OCI-LY7 (cell line): ENCODE measurements at regions not wholly inside any gene's neighbourhood (a gene's known extent, or its start where the extent isn't known, plus 50 kb on each side); places are given as distances from the start of the nearest gene placed in this dataset.

Experiments used
- BruUV-seq: library from RNA; stranded (reverse); fragments of 400-500 nt; replicated peaks from 2 replicates; lab custom pipeline; 2021; lab: Mats Ljungman, UMichigan
- CTCF ChIA-PET: fragments of 300-600 bp; sonication (Branson Sonifier 250); formaldehyde crosslinking; loops from one replicate; lab custom pipeline; 2022; ENCODE audit warnings: antibody characterized with exemption; ENCODE audit not compliant: unreplicated experiment; lab: Charles Lee
- POLR2A ChIA-PET: fragments of 300-600 bp; sonication (Branson Sonifier 250); formaldehyde crosslinking; loops from one replicate; lab custom pipeline; 2022; ENCODE audit warnings: antibody characterized with exemption; lab: Charles Lee
- DNase-seq: peaks from one replicate; pipeline ENCODE4 v3.0.0-alpha.2; 2015; ENCODE audit warnings: low spot score
- H2AFZ ChIP-seq: fragments of 200-600 bp; sonication (generic), shearing (Covaris generic); 2 replicates; pipeline ENCODE4 v1.6.1; 2014; ENCODE audit warnings: mild to moderate bottlenecking, antibody characterized with exemption, low read length, moderate library complexity
- H3K27ac ChIP-seq: fragments of 200-600 bp; sonication (generic); 2 replicates; pipeline ENCODE4 v1.5.1; 2014; ENCODE audit warnings: mixed run types, low read depth, mild to moderate bottlenecking, moderate library complexity, low read length, inconsistent platforms; ENCODE audit not compliant: poor library complexity, severe bottlenecking
- H3K36me3 ChIP-seq: fragments of 200-600 bp; sonication (generic); 2 replicates; pipeline ENCODE4 v1.6.1; 2014; ENCODE audit warnings: mild to moderate bottlenecking, antibody characterized with exemption, low read length, moderate library complexity, mixed read lengths; ENCODE audit not compliant: insufficient read depth
- H3K4me1 ChIP-seq: fragments of 200-600 bp; sonication (generic); 2 replicates; pipeline ENCODE4 v1.5.1; 2014; ENCODE audit warnings: mild to moderate bottlenecking, low read length; ENCODE audit not compliant: insufficient read depth, poor library complexity, severe bottlenecking
- H3K4me2 ChIP-seq: fragments of 200-600 bp; sonication (generic); 2 replicates; pipeline ENCODE4 v1.6.1; 2014; ENCODE audit warnings: mild to moderate bottlenecking, low read length
- H3K4me3 ChIP-seq: fragments of 200-600 bp; sonication (generic); 2 replicates; pipeline ENCODE4 v1.5.1; 2014; ENCODE audit warnings: mild to moderate bottlenecking, low read depth, low read length; ENCODE audit not compliant: poor library complexity, severe bottlenecking
- H3K79me2 ChIP-seq: fragments of 200-600 bp; sonication (generic); 2 replicates; pipeline ENCODE4 v1.6.1; 2016; ENCODE audit warnings: low read depth, mild to moderate bottlenecking, low read length, moderate library complexity, mixed read lengths; ENCODE audit not compliant: insufficient read depth
- H3K9me2 ChIP-seq: fragments of 200-600 bp; sonication (generic); 2 replicates; pipeline ENCODE4 v1.6.1; 2016; ENCODE audit warnings: mild to moderate bottlenecking, low read length, mixed read lengths; ENCODE audit not compliant: insufficient read depth
- H3K9me3 ChIP-seq: fragments of 200-600 bp; sonication (generic); 2 replicates; pipeline ENCODE4 v1.6.1; 2014; ENCODE audit warnings: mild to moderate bottlenecking, mixed run types, low read length, mixed read lengths
- H4K20me1 ChIP-seq: fragments of 200-600 bp; sonication (generic); 2 replicates; pipeline ENCODE4 v1.6.1; 2014; ENCODE audit warnings: mild to moderate bottlenecking, antibody characterized with exemption, low read length, moderate library complexity, mixed read lengths; ENCODE audit not compliant: insufficient read depth
- EZH2phosphoT487 ChIP-seq: fragments of 200-600 bp; sonication (generic); IDR thresholded peaks from 2 replicates; pipeline ENCODE4 v1.6.1; 2018; ENCODE audit warnings: low read depth, borderline replicate concordance, mild to moderate bottlenecking, mixed run types, antibody characterized with exemption, low read length, moderate library complexity, mixed read lengths
- intact Hi-C: fragments of 100-400 bp; cut with micrococcal nuclease; formaldehyde crosslinking; loops from one replicate; pipeline ENCODE4 v1.10.0; 2022; ENCODE audit not compliant: unreplicated experiment
- TF ChIP-seq, protein P1 (sequence below): fragments of 200-600 bp; sonication (generic); conservative IDR thresholded peaks from 2 replicates; pipeline ENCODE4 v1.5.1; 2014; ENCODE audit warnings: mild to moderate bottlenecking, antibody characterized with exemption, low read length, moderate library complexity, mixed read lengths

- Histone ChIP-seq H3K4me3 (no peak overlapping the region), H3K27ac (no peak overlapping the region), H3K4me1 (no peaks in the 10 kb centered on the region), H3K36me3 (no peaks in the 10 kb centered on the region), H3K9me2 (no peaks in the 10 kb centered on the region), H2AFZ (no peak overlapping the region), H3K79me2 (no peaks in the 10 kb centered on the region), H4K20me1 (no peaks in the 10 kb centered on the region), H3K9me3 (no peaks in the 10 kb centered on the region), H3K4me2 (no peak overlapping the region)
- intact Hi-C loops: no loop called here
- ChIA-PET CTCF (no interaction called here), POLR2A (no interaction called here)
- no TSS peak for BruUV-seq
- no peak for DNase-seq
- no peak for TF ChIP-seq EZH2phosphoT487
- TF ChIP-seq, protein P1, sequence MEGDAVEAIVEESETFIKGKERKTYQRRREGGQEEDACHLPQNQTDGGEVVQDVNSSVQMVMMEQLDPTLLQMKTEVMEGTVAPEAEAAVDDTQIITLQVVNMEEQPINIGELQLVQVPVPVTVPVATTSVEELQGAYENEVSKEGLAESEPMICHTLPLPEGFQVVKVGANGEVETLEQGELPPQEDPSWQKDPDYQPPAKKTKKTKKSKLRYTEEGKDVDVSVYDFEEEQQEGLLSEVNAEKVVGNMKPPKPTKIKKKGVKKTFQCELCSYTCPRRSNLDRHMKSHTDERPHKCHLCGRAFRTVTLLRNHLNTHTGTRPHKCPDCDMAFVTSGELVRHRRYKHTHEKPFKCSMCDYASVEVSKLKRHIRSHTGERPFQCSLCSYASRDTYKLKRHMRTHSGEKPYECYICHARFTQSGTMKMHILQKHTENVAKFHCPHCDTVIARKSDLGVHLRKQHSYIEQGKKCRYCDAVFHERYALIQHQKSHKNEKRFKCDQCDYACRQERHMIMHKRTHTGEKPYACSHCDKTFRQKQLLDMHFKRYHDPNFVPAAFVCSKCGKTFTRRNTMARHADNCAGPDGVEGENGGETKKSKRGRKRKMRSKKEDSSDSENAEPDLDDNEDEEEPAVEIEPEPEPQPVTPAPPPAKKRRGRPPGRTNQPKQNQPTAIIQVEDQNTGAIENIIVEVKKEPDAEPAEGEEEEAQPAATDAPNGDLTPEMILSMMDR: no peak
These were observed 1205.0 kb upstream of the EPHA6 start for GRCh38 chr3:95609411-95609810.

DNA sequence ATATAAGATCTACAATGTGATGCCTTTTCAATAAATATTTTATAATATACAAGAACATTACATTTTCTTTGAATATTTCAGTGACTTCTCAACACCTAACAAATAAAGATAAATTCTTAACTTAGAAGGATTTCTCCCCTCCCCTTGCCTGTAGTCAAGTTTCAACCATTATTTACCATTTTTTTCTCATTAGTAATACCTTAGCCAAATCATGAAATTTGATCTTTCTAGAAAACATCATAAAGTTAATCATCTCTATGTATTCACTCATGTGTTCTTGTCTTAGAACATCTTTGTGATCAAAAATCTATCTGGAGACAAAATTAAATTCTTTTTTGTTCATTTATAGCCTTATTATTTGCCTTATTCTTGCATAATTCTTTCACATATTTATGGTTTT, 1201.8 kb upstream of the EPHA6 start:
- DNase-seq: no peak
- Histone ChIP-seq H3K4me1 (no peaks in the 10 kb centered on the region), H4K20me1 (no peaks in the 10 kb centered on the region), H3K36me3 (no peaks in the 10 kb centered on the region), H3K27ac (no peak overlapping the region), H3K79me2 (no peaks in the 10 kb centered on the region), H3K4me2 (no peak overlapping the region), H3K9me2 (no peaks in the 10 kb centered on the region), H2AFZ (no peak overlapping the region), H3K9me3 (no peaks in the 10 kb centered on the region), H3K4me3 (no peak overlapping the region)
- ChIA-PET POLR2A (no interaction called here), CTCF (no interaction called here)
- no peak for TF ChIP-seq EZH2phosphoT487
- TF ChIP-seq, protein P1: no peak
- intact Hi-C loops: no loop called here
- BruUV-seq: no TSS peak

GRCh38 chr3:95613993-95614392, 1200.4 kb upstream of the EPHA6 start:
- H3K9me2 ChIP-seq: no peaks in the 10 kb centered on the region
- intact Hi-C loops: no loop called here
- no peaks in the 10 kb centered on the region for H3K9me3 ChIP-seq
- no peak for DNase-seq
- no peaks in the 10 kb centered on the region for H4K20me1 ChIP-seq
- ChIA-PET CTCF (no interaction called here), POLR2A (interaction anchor here (0.9 kb wide), 1 partner anchor 44 kb away, joined by 3 read pairs; no protein-coding TSS in a partner anchor)
- H3K4me2 ChIP-seq: no peak overlapping the region
- H3K36me3 ChIP-seq: no peaks in the 10 kb centered on the region
- no peaks in the 10 kb centered on the region for H3K4me1 ChIP-seq
- TF ChIP-seq EZH2phosphoT487: no peak
- TF ChIP-seq, protein P1: no peak
- no peaks in the 10 kb centered on the region for H3K79me2 ChIP-seq
- BruUV-seq: no TSS peak
- no peak overlapping the region for H3K4me3 ChIP-seq
- H2AFZ ChIP-seq: no peak overlapping the region
- no peak overlapping the region for H3K27ac ChIP-seq
